GM23338 (cell line): ENCODE measurements at regions not wholly inside any gene's neighbourhood (a gene's known extent, or its start where the extent isn't known, plus 50 kb on each side); places are given as distances from the start of the nearest gene placed in this dataset.

Source experiments
- ATAC-seq: fragments of 200-7000 bp; cut with Tn5 transposase; 3 replicates; pipeline ENCODE4 v1.9.1; 2020
- DNase-seq: peaks from one replicate; pipeline ENCODE4 v3.0.0-alpha.2; 2015; ENCODE audit warnings: low spot score
- H2AFZ ChIP-seq: fragments of 200-600 bp; sonication (generic); 2 replicates; pipeline ENCODE4 v1.8.0; 2016; ENCODE audit warnings: antibody characterized with exemption, mild to moderate bottlenecking, moderate library complexity
- H3F3A ChIP-seq: fragments of 200-600 bp; sonication (generic); replicated peaks from 2 replicates; pipeline ENCODE4 v1.8.0; 2017; ENCODE audit warnings: antibody characterized with exemption, mixed run types, low read depth
- H3K27ac ChIP-seq: fragments of 200-600 bp; sonication (generic); 2 replicates; pipeline ENCODE4 v1.6.1; 2016; ENCODE audit warnings: low read depth
- H3K27me3 ChIP-seq: fragments of 200-600 bp; sonication (generic); 2 replicates; pipeline ENCODE4 v1.8.0; 2016; ENCODE audit warnings: mild to moderate bottlenecking, mixed run types, moderate library complexity; ENCODE audit not compliant: insufficient read depth
- H3K36me3 ChIP-seq: fragments of 200-600 bp; sonication (generic); 2 replicates; pipeline ENCODE4 v1.8.0; 2016; ENCODE audit warnings: mild to moderate bottlenecking; ENCODE audit not compliant: insufficient read depth
- H3K4me1 ChIP-seq: fragments of 200-600 bp; sonication (generic); 2 replicates; pipeline ENCODE4 v1.8.0; 2016; ENCODE audit warnings: mild to moderate bottlenecking, moderate library complexity; ENCODE audit not compliant: insufficient read depth
- H3K4me2 ChIP-seq: fragments of 200-600 bp; sonication (generic); 2 replicates; pipeline ENCODE4 v1.7.1; 2017; ENCODE audit warnings: mixed run types
- H3K4me3 ChIP-seq: fragments of 200-600 bp; sonication (generic); 2 replicates; pipeline ENCODE4 v1.6.1; 2016; ENCODE audit warnings: mixed run types
- H3K79me2 ChIP-seq: fragments of 200-600 bp; sonication (generic); replicated peaks from 2 replicates; pipeline ENCODE4 v1.8.0; 2017; ENCODE audit warnings: mild to moderate bottlenecking; ENCODE audit not compliant: insufficient read depth
- H3K9me2 ChIP-seq: fragments of 200-600 bp; sonication (generic); 2 replicates; pipeline ENCODE4 v1.8.0; 2017; ENCODE audit not compliant: insufficient read depth
- H4K20me1 ChIP-seq: fragments of 200-600 bp; sonication (generic); replicated peaks from 2 replicates; pipeline ENCODE4 v1.8.0; 2017; ENCODE audit warnings: mild to moderate bottlenecking; ENCODE audit not compliant: insufficient read depth
- H3K27ac Mint-ChIP-seq: 2 replicates; pipeline ENCODE4 v1.8.0; 2020; ENCODE audit warnings: inconsistent platforms, mild to moderate bottlenecking, moderate library complexity, mixed read lengths
- H3K27me3 Mint-ChIP-seq: 3 replicates; pipeline ENCODE4 v1.8.0; 2022; ENCODE audit warnings: low read depth, mild to moderate bottlenecking, moderate library complexity, mixed read lengths, inconsistent platforms; ENCODE audit not compliant: insufficient read depth, poor library complexity
- H3K36me3 Mint-ChIP-seq: 3 replicates; pipeline ENCODE4 v1.8.0; 2021; ENCODE audit warnings: low read depth, mild to moderate bottlenecking, inconsistent platforms, moderate library complexity, mixed read lengths
- H3K4me1 Mint-ChIP-seq: 3 replicates; pipeline ENCODE4 v1.8.0; 2020; ENCODE audit warnings: mild to moderate bottlenecking, inconsistent platforms, mixed read lengths
- H3K4me3 Mint-ChIP-seq: 3 replicates; pipeline ENCODE4 v1.8.0; 2021; ENCODE audit warnings: moderate library complexity, mild to moderate bottlenecking, inconsistent platforms, mixed read lengths
- H3K9me3 Mint-ChIP-seq: 3 replicates; pipeline ENCODE4 v1.8.0; 2020; ENCODE audit warnings: moderate library complexity, mild to moderate bottlenecking, inconsistent platforms, mixed read lengths
- CREB1 ChIP-seq: fragments of 250-450 bp; sonication (Bioruptor Pico); IDR thresholded peaks from 2 replicates; pipeline ENCODE4 v1.5.0; 2020; ENCODE audit warnings: low read depth, mild to moderate bottlenecking, moderate library complexity
- CTCF ChIP-seq, 2 experiments: fragments of 200-600 bp in 1 of 2; sonication (generic) in 1 of 2; conservative IDR thresholded peaks; 2 replicates each; pipeline versions ENCODE4 v1.5.1 to v1.6.1; 2016 to 2017; ENCODE audit warnings: antibody characterized with exemption in 2 of 2, low read depth in 2 of 2, mild to moderate bottlenecking in 2 of 2, moderate library complexity in 1 of 2
- ETS1 ChIP-seq: IDR thresholded peaks from 2 replicates; pipeline ENCODE4 v1.6.1; 2016; ENCODE audit warnings: antibody characterized with exemption
- EZH2 ChIP-seq: fragments of 200-600 bp; sonication (generic); IDR thresholded peaks from one replicate; pipeline ENCODE4 v1.8.0; 2017; ENCODE audit warnings: antibody characterized with exemption, mild to moderate bottlenecking, low read depth; ENCODE audit not compliant: unreplicated experiment
- EZH2phosphoT487 ChIP-seq: fragments of 200-600 bp; sonication (generic); IDR thresholded peaks from one replicate; pipeline ENCODE4 v1.8.1; 2018; ENCODE audit warnings: antibody characterized with exemption; ENCODE audit not compliant: unreplicated experiment
- JUNB ChIP-seq: IDR thresholded peaks from one replicate; pipeline ENCODE4 v1.6.1; 2016; ENCODE audit warnings: antibody characterized with exemption; ENCODE audit not compliant: unreplicated experiment
- NANOG ChIP-seq: IDR thresholded peaks from 2 replicates; pipeline ENCODE4 v1.6.1; 2016; ENCODE audit warnings: antibody characterized with exemption, borderline replicate concordance
- POLR2AphosphoS5 ChIP-seq: IDR thresholded peaks from 2 replicates; pipeline ENCODE4 v1.6.1; 2016; ENCODE audit warnings: antibody characterized with exemption, low read depth
- REST ChIP-seq: IDR thresholded peaks from one replicate; pipeline ENCODE4 v1.6.1; 2018; ENCODE audit warnings: antibody characterized with exemption; ENCODE audit not compliant: unreplicated experiment
- STAT1 ChIP-seq: IDR thresholded peaks from one replicate; pipeline ENCODE4 v1.6.1; 2016; ENCODE audit warnings: antibody characterized with exemption; ENCODE audit not compliant: unreplicated experiment
- ZNF114 ChIP-seq: fragments of 250-450 bp; sonication (Bioruptor Pico); IDR thresholded peaks from 2 replicates; pipeline ENCODE4 v1.5.0; 2020; ENCODE audit warnings: mild to moderate bottlenecking, moderate library complexity
- ZNF331 ChIP-seq: fragments of 250-450 bp; sonication (Bioruptor Pico); IDR thresholded peaks from 2 replicates; pipeline ENCODE4 v1.5.0; 2020; ENCODE audit warnings: low read depth, mild to moderate bottlenecking, moderate library complexity
- TF ChIP-seq, protein P1 (sequence below): fragments of 250-450 bp; sonication (Bioruptor Pico); IDR thresholded peaks from 2 replicates; pipeline ENCODE4 v1.5.0; 2020; ENCODE audit warnings: mild to moderate bottlenecking, moderate library complexity

- no peak for TF ChIP-seq ZNF114 (CRISPR knock-in tag)
Measured at GRCh38 chr22:40105755-40106154, 72.0 kb upstream of the TNRC6B start (continued).

DNA sequence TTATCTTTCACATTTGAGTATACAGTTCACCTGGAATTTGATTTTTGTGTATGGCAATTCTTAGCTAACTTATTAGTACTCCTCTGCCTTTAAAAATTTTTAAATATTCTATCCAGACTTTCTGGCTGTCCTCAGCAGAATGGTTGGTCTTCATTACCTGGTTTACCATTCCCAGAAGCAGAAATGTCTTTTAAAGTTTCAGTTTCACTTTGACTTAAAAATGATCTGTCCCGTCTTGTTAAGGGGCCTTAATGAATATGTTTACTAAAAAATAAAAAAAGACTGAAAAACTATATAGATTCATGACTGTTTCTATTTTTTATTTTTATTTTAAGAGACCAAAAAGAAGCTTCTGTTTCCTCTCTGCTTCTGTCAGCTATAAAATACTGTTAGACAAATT lies 70.5 kb upstream of the TNRC6B start:
- Mint-ChIP-seq H3K4me1 (peaks cover 8% of the 10 kb centered on the region; the same call in 2 of the 3 replicates), H3K27me3 (peaks cover 3% of the 10 kb centered on the region), H3K9me3 (no peaks in the 10 kb centered on the region), H3K36me3 (no peaks in the 10 kb centered on the region), H3K27ac (no peak overlapping the region), H3K4me3 (no peak overlapping the region)
- peaks cover 3% of the 10 kb centered on the region for H4K20me1 ChIP-seq
- H3K27ac ChIP-seq, result no peak overlapping the region
- H3K9me2 ChIP-seq, result no peaks in the 10 kb centered on the region
- peaks cover 17% of the 10 kb centered on the region for H3K79me2 ChIP-seq
- no peaks in the 10 kb centered on the region for H3K36me3 ChIP-seq
- H3K4me3 ChIP-seq, result no peak overlapping the region
- TF ChIP-seq NANOG (no peak), ETS1 (no peak), STAT1 (no peak), ZNF331 (CRISPR knock-in tag) (no peak), EZH2 (no peak), CTCF (conservative IDR thresholded peaks at IDR 0.05; ENCODE audit: low read depth in 2 of 2) (no peak), POLR2AphosphoS5 (no peak), EZH2phosphoT487 (no peak), REST (no peak), JUNB (no peak), CREB1 (no peak), ZNF114 (CRISPR knock-in tag) (no peak)
- TF ChIP-seq, protein P1, sequence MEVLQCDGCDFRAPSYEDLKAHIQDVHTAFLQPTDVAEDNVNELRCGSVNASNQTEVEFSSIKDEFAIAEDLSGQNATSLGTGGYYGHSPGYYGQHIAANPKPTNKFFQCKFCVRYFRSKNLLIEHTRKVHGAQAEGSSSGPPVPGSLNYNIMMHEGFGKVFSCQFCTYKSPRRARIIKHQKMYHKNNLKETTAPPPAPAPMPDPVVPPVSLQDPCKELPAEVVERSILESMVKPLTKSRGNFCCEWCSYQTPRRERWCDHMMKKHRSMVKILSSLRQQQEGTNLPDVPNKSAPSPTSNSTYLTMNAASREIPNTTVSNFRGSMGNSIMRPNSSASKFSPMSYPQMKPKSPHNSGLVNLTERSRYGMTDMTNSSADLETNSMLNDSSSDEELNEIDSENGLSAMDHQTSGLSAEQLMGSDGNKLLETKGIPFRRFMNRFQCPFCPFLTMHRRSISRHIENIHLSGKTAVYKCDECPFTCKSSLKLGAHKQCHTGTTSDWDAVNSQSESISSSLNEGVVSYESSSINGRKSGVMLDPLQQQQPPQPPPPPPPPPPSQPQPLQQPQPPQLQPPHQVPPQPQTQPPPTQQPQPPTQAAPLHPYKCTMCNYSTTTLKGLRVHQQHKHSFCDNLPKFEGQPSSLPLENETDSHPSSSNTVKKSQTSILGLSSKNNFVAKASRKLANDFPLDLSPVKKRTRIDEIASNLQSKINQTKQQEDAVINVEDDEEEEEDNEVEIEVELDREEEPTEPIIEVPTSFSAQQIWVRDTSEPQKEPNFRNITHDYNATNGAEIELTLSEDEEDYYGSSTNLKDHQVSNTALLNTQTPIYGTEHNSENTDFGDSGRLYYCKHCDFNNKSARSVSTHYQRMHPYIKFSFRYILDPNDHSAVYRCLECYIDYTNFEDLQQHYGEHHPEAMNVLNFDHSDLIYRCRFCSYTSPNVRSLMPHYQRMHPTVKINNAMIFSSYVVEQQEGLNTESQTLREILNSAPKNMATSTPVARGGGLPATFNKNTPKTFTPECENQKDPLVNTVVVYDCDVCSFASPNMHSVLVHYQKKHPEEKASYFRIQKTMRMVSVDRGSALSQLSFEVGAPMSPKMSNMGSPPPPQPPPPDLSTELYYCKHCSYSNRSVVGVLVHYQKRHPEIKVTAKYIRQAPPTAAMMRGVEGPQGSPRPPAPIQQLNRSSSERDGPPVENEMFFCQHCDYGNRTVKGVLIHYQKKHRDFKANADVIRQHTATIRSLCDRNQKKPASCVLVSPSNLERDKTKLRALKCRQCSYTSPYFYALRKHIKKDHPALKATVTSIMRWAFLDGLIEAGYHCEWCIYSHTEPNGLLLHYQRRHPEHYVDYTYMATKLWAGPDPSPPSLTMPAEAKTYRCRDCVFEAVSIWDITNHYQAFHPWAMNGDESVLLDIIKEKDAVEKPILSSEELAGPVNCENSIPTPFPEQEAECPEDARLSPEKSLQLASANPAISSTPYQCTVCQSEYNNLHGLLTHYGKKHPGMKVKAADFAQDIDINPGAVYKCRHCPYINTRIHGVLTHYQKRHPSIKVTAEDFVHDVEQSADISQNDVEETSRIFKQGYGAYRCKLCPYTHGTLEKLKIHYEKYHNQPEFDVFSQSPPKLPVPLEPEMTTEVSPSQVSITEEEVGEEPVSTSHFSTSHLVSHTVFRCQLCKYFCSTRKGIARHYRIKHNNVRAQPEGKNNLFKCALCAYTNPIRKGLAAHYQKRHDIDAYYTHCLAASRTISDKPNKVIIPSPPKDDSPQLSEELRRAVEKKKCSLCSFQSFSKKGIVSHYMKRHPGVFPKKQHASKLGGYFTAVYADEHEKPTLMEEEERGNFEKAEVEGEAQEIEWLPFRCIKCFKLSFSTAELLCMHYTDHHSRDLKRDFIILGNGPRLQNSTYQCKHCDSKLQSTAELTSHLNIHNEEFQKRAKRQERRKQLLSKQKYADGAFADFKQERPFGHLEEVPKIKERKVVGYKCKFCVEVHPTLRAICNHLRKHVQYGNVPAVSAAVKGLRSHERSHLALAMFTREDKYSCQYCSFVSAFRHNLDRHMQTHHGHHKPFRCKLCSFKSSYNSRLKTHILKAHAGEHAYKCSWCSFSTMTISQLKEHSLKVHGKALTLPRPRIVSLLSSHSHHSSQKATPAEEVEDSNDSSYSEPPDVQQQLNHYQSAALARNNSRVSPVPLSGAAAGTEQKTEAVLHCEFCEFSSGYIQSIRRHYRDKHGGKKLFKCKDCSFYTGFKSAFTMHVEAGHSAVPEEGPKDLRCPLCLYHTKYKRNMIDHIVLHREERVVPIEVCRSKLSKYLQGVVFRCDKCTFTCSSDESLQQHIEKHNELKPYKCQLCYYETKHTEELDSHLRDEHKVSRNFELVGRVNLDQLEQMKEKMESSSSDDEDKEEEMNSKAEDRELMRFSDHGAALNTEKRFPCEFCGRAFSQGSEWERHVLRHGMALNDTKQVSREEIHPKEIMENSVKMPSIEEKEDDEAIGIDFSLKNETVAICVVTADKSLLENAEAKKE (CRISPR knock-in tag), result no peak
- DNase-seq, result no peak
- no peak for ATAC-seq
- no peak overlapping the region for H2AFZ ChIP-seq
- no peaks in the 10 kb centered on the region for H3K27me3 ChIP-seq
- H3K4me1 ChIP-seq, result no peaks in the 10 kb centered on the region
- no peak overlapping the region for H3K4me2 ChIP-seq
- no peaks in the 10 kb centered on the region for H3F3A ChIP-seq
